NCI-H1105 (cell line): ENCODE measurements at regions not wholly inside any gene's neighbourhood (a gene's known extent, or its start where the extent isn't known, plus 50 kb on each side); places are given as distances from the start of the nearest gene placed in this dataset.

Experiments used
- DNase-seq: peaks from one replicate; lab custom pipeline; 2025; lab: John Stamatoyannopoulos, UW

GRCh38 chr3:102114264-102114979 lies 265.1 kb downstream of the NFKBIZ start:
- DNase-seq: no peak

- no peak for DNase-seq
Observed at GRCh38 chr3:102122527-102122926, 273.2 kb downstream of the NFKBIZ start.

- no peak for DNase-seq
Observed at GRCh38 chr3:102123590-102124190, 274.4 kb downstream of the NFKBIZ start.

- DNase-seq: no peak
Observed at GRCh38 chr3:102124282-102124681, 275.0 kb downstream of the NFKBIZ start.

GRCh38 chr3:102124704-102125103 lies 275.4 kb downstream of the NFKBIZ start:
- DNase-seq: no peak

- no peak for DNase-seq
Observed at GRCh38 chr3:102125197-102125993, 276.1 kb downstream of the NFKBIZ start.

GRCh38 chr3:102125994-102126368 lies 276.7 kb downstream of the NFKBIZ start:
- DNase-seq: no peak

- DNase-seq: no peak
Observed at GRCh38 chr3:102129760-102130608, 280.7 kb downstream of the NFKBIZ start.

GRCh38 chr3:102132370-102132769 lies 283.1 kb downstream of the NFKBIZ start:
- no peak for DNase-seq

GRCh38 chr3:102133376-102133775 lies 284.1 kb downstream of the NFKBIZ start:
- DNase-seq: no peak

- DNase-seq: no peak
Observed at GRCh38 chr3:102135316-102135715, 286.0 kb downstream of the NFKBIZ start.

- DNase-seq: no peak
Observed at GRCh38 chr3:102136183-102136582, 286.9 kb downstream of the NFKBIZ start.

GRCh38 chr3:102140116-102140515 lies 290.8 kb downstream of the NFKBIZ start:
- DNase-seq: no peak

- DNase-seq: no peak
Observed at GRCh38 chr3:102141096-102141927, 292.0 kb downstream of the NFKBIZ start.

- no peak for DNase-seq
Observed at GRCh38 chr3:102141928-102142239, 292.6 kb downstream of the NFKBIZ start.

GRCh38 chr3:102142379-102143060 lies 292.3 kb upstream of the ZPLD1 start:
- DNase-seq: no peak

- no peak for DNase-seq
Observed at GRCh38 chr3:102143536-102143935, 291.3 kb upstream of the ZPLD1 start.

- no peak for DNase-seq
Observed at GRCh38 chr3:102144063-102144462, 290.8 kb upstream of the ZPLD1 start.

- DNase-seq: no peak
Observed at GRCh38 chr3:102148598-102149337, 286.0 kb upstream of the ZPLD1 start.

- no peak for DNase-seq
Observed at GRCh38 chr3:102151935-102152334, 282.9 kb upstream of the ZPLD1 start.
